HEK293 (cell line): ENCODE measurements at regions not wholly inside any gene's neighbourhood (a gene's known extent, or its start where the extent isn't known, plus 50 kb on each side); places are given as distances from the start of the nearest gene placed in this dataset.

Experiments used
- CTCF ChIA-PET: fragments of 350-600 bp; formaldehyde crosslinking; extraction: SDS; loops from one replicate; lab custom pipeline; 2021; ENCODE audit warnings: antibody characterized with exemption; lab: Yijun Ruan, JAX
- POLR2A ChIA-PET: fragments of 300-600 bp; formaldehyde crosslinking; extraction: SDS; loops from one replicate; lab custom pipeline; 2020; ENCODE audit warnings: antibody characterized with exemption, inconsistent platforms; lab: Yijun Ruan, JAX
- H3K27ac ChIP-seq: fragments of 200-500 bp; sonication (Bioruptor generic); 2 replicates; pipeline ENCODE4 v1.5.1; 2014; ENCODE audit warnings: low read depth, low read length, control low read depth, inconsistent platforms; ENCODE audit errors: extremely low read depth
- H3K36me3 ChIP-seq, 2 experiments: fragments of 200-500 bp in 1 of 2; sonication (Bioruptor generic) in 1 of 2; 1 replicate in 1 of 2; 2 replicates in 1 of 2; pipeline ENCODE4 v1.5.1; 2014 to 2017; ENCODE audit warnings: inconsistent platforms in 2 of 2, low read length in 2 of 2; ENCODE audit not compliant: control insufficient read depth in 2 of 2, insufficient read depth in 1 of 2
- H3K4me1 ChIP-seq: fragments of 200-500 bp; sonication (Bioruptor generic); 2 replicates; pipeline ENCODE4 v1.5.1; 2014; ENCODE audit warnings: mild to moderate bottlenecking, low read length, inconsistent platforms; ENCODE audit not compliant: control insufficient read depth, insufficient read depth
- H3K4me3 ChIP-seq: 2 replicates; pipeline ENCODE4 v1.5.1; 2011; ENCODE audit warnings: low read depth, mild to moderate bottlenecking, control low read depth, low read length, moderate library complexity
- H3K9me3 ChIP-seq: fragments of 200-500 bp; sonication (Bioruptor generic); 2 replicates; pipeline ENCODE4 v1.5.1; 2014; ENCODE audit warnings: low read depth, low read length, inconsistent platforms; ENCODE audit not compliant: control insufficient read depth, insufficient read depth
- AEBP2 ChIP-seq: fragments of 450-650 bp; formaldehyde crosslinking; IDR thresholded peaks from 2 replicates; pipeline ENCODE4 v1.5.1; 2016; ENCODE audit warnings: missing biosample characterization, missing genetic modification characterization, borderline replicate concordance
- EGR2 ChIP-seq: fragments of 450-650 bp; formaldehyde crosslinking; IDR thresholded peaks from 2 replicates; pipeline ENCODE4 v1.5.1; 2016; ENCODE audit warnings: low read depth, missing biosample characterization, missing genetic modification characterization
- PATZ1 ChIP-seq: fragments of 450-650 bp; formaldehyde crosslinking; IDR thresholded peaks from 2 replicates; pipeline ENCODE4 v1.5.1; 2016; ENCODE audit warnings: missing biosample characterization, missing genetic modification characterization
- SP3 ChIP-seq: fragments of 450-650 bp; formaldehyde crosslinking; IDR thresholded peaks from 2 replicates; pipeline ENCODE4 v1.5.1; 2016; ENCODE audit warnings: missing biosample characterization, missing genetic modification characterization
- ZFP41 ChIP-seq: fragments of 450-650 bp; formaldehyde crosslinking; IDR thresholded peaks from 2 replicates; pipeline ENCODE4 v1.5.1; 2016; ENCODE audit warnings: missing biosample characterization, missing genetic modification characterization, borderline replicate concordance
- ZNF274 ChIP-seq, 2 experiments: fragments of 200-500 bp in 1 of 2; fragments of 450-650 bp in 1 of 2; sonication (Bioruptor generic) in 1 of 2; formaldehyde crosslinking in 1 of 2; IDR thresholded peaks; 2 replicates each; pipeline versions ENCODE4 v1.5.1 to v1.6.1; 2014 to 2016; ENCODE audit warnings: borderline replicate concordance in 1 of 2, inconsistent platforms in 1 of 2, low read length in 1 of 2, missing biosample characterization in 1 of 2, missing genetic modification characterization in 1 of 2
- ZNF416 ChIP-seq: fragments of 450-650 bp; formaldehyde crosslinking; IDR thresholded peaks from 2 replicates; pipeline ENCODE4 v1.5.1; 2016; ENCODE audit warnings: missing biosample characterization, missing genetic modification characterization
- ZNF548 ChIP-seq: fragments of 450-650 bp; formaldehyde crosslinking; IDR thresholded peaks from 2 replicates; pipeline ENCODE4 v1.5.1; 2016; ENCODE audit warnings: missing biosample characterization, missing genetic modification characterization
- ZNF596 ChIP-seq: fragments of 450-650 bp; IDR thresholded peaks from 2 replicates; pipeline ENCODE4 v1.5.0; 2018; ENCODE audit warnings: missing biosample characterization, mild to moderate bottlenecking, missing genetic modification characterization, moderate library complexity
- ZNF692 ChIP-seq: fragments of 450-650 bp; formaldehyde crosslinking; IDR thresholded peaks from 2 replicates; pipeline ENCODE4 v1.5.1; 2016; ENCODE audit warnings: missing biosample characterization, missing genetic modification characterization
- ZNF837 ChIP-seq: fragments of 450-650 bp; formaldehyde crosslinking; IDR thresholded peaks from 2 replicates; pipeline ENCODE4 v1.5.1; 2016; ENCODE audit warnings: missing biosample characterization, missing genetic modification characterization
- ZNF843 ChIP-seq: fragments of 450-650 bp; formaldehyde crosslinking; IDR thresholded peaks from 2 replicates; pipeline ENCODE4 v1.5.1; 2016; ENCODE audit warnings: missing biosample characterization, missing genetic modification characterization
- TF ChIP-seq, protein P1 (sequence below): fragments of 450-650 bp; formaldehyde crosslinking; IDR thresholded peaks from 2 replicates; pipeline ENCODE4 v1.5.1; 2016; ENCODE audit warnings: missing biosample characterization, missing genetic modification characterization
- TF ChIP-seq, protein P2 (sequence below): fragments of 450-650 bp; formaldehyde crosslinking; IDR thresholded peaks from 2 replicates; pipeline ENCODE4 v1.5.1; 2016; ENCODE audit warnings: missing biosample characterization, missing genetic modification characterization, borderline replicate concordance

DNA sequence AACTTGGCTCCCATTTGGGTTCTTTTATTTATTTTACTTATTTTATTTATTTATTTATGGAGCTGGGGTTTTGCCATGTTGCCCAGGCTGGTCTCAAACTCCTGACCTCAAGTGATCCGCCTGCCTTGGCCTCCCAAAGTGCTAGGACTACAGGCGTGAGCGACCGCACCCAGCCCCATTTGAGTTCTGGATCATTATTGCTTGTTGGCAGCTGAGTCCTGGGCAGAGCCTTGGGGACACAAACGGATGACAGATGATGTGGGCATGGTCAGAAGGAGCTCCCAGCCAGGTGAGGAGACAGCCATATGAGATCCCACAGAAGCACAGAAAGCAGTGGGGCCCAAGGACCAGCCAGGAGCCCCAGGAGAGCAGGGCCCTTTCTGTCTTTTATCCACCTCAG lies 254.0 kb downstream of the MATN1 start:
- Histone ChIP-seq H3K27ac (no peak overlapping the region), H3K36me3 (no peaks in the 10 kb centered on the region), H3K4me3 (no peak overlapping the region), H3K4me1 (no peaks in the 10 kb centered on the region), H3K9me3 (no peaks in the 10 kb centered on the region)
- POLR2A ChIA-PET, result no interaction called here
- TF ChIP-seq ZNF692 (tag by site-specific recombination), result no peak
- TF ChIP-seq ZNF416 (tag by site-specific recombination), result no peak
- no peak for TF ChIP-seq ZNF837
- TF ChIP-seq ZNF274 (IDR thresholded peaks at IDR 0.05; ENCODE audit: low read length), result no peak
- TF ChIP-seq ZNF274 (tag by site-specific recombination; IDR thresholded peaks at IDR 0.05; ENCODE audit: borderline replicate concordance), result no peak
- TF ChIP-seq, protein P1, sequence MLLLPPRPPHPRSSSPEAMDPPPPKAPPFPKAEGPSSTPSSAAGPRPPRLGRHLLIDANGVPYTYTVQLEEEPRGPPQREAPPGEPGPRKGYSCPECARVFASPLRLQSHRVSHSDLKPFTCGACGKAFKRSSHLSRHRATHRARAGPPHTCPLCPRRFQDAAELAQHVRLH (tag by site-specific recombination), result no peak
- TF ChIP-seq EGR2 (tag by site-specific recombination), result no peak
- TF ChIP-seq ZNF548, result no peak
- no peak for TF ChIP-seq AEBP2 (tag by site-specific recombination)
- TF ChIP-seq, protein P2, sequence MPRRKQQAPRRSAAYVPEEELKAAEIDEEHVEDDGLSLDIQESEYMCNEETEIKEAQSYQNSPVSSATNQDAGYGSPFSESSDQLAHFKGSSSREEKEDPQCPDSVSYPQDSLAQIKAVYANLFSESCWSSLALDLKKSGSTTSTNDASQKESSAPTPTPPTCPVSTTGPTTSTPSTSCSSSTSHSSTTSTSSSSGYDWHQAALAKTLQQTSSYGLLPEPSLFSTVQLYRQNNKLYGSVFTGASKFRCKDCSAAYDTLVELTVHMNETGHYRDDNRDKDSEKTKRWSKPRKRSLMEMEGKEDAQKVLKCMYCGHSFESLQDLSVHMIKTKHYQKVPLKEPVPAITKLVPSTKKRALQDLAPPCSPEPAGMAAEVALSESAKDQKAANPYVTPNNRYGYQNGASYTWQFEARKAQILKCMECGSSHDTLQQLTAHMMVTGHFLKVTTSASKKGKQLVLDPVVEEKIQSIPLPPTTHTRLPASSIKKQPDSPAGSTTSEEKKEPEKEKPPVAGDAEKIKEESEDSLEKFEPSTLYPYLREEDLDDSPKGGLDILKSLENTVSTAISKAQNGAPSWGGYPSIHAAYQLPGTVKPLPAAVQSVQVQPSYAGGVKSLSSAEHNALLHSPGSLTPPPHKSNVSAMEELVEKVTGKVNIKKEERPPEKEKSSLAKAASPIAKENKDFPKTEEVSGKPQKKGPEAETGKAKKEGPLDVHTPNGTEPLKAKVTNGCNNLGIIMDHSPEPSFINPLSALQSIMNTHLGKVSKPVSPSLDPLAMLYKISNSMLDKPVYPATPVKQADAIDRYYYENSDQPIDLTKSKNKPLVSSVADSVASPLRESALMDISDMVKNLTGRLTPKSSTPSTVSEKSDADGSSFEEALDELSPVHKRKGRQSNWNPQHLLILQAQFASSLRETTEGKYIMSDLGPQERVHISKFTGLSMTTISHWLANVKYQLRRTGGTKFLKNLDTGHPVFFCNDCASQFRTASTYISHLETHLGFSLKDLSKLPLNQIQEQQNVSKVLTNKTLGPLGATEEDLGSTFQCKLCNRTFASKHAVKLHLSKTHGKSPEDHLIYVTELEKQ, result no peak
- TF ChIP-seq ZNF843 (tag by site-specific recombination), result no peak
- TF ChIP-seq ZFP41 (tag by site-specific recombination), result no peak
- no peak for TF ChIP-seq ZNF596 (tag by site-specific recombination)
- TF ChIP-seq SP3 (tag by site-specific recombination), result no peak
- CTCF ChIA-PET, result interaction anchor here (0.6 to 0.7 kb wide), 2 partner anchors 196 to 1102 kb away, joined by 3 to 4 read pairs; no protein-coding TSS in a partner anchor

DNA sequence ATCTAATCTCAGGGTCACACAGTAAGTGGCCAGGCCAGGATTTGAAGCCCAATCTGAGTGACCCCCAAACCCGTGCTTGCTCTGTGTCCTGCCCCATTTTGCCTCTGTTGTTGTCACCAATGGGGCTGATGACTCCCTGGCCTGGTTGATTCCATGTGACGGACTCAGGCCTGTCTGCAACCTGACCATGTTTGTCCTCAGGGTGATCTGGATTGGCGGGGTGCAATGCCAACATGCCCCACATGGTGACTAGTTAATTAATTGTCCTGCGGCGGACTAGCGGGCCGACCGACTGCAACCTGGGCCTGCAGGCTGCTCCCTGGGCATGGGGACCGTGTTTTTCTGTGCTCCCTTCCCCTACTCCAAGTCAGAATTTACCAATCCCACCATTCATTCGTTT lies 256.3 kb downstream of the MATN1 start:
- H3K4me1 ChIP-seq, result no peaks in the 10 kb centered on the region
- CTCF ChIA-PET, result interaction anchor here (1.2 kb wide), 1 partner anchor 86 kb away, joined by 3 read pairs; no protein-coding TSS in a partner anchor
- H3K4me3 ChIP-seq, result no peak overlapping the region
- H3K27ac ChIP-seq, result no peak overlapping the region
- no peaks in the 10 kb centered on the region for H3K36me3 ChIP-seq
- no peak for TF ChIP-seq PATZ1 (tag by site-specific recombination)
- POLR2A ChIA-PET, result no interaction called here
- no peaks in the 10 kb centered on the region for H3K9me3 ChIP-seq
